ENCODE measurements at regions not wholly inside any gene's neighbourhood (a gene's known extent, or its start where the extent isn't known, plus 50 kb on each side); places are given as distances from the start of the nearest gene placed in this dataset.

DNA sequence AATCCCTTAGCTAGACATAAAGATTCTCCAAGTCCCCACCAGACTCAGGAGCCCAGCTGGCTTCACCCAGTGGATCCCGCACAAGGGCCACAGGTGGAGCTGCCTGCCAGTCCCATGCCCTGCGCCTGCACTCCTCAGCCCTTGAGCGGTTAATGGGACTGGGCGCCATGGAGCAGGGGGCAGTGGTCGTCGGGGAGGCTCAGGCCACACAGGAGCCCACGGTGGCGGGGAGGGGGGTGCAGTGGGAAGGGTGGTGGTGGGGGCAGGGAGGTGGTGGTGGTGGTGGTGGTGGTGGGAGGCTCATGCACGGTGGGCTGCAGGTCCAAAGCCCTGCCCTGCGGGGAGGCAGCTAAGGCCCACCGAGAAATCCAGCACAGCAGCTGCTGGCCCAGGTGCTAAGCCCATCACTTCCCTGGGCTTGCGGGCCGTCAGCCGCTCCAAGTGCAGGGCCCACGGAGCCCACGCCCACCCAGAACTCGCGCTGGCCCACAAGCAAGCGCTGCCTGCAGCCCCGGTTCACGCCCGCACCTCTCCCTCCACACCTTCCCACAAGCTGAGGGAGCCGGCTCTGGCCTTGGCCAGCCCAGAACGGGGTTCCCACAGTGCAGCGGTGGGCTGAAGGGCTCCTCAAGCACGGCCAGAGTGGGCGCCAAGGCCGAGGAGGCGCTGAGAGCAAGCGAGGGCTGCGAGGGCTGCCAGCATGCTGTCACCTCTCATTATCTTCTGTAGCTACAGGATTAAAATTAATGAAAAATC is 732.5 kb upstream of the POM121L12 start:
- TF ChIP-seq CTCF (conservative IDR thresholded peaks at IDR 0.05) (no peak), EZH2 (IDR thresholded peaks at IDR 0.05; ENCODE audit: low read depth) (no peak)
